NCI-H146 treated with DMSO at 0.1 percent for 48 hours (cell line): ENCODE measurements at regions not wholly inside any gene's neighbourhood (a gene's known extent, or its start where the extent isn't known, plus 50 kb on each side); places are given as distances from the start of the nearest gene placed in this dataset.

Experiments used
- DNase-seq: peaks from one replicate; lab custom pipeline; 2025; ENCODE audit not compliant: unreplicated experiment; lab: John Stamatoyannopoulos, UW

- DNase-seq = no peak
Observed at GRCh38 chr12:32043928-32044549, 62.6 kb upstream of the BICD1 start.

GRCh38 chr12:32047357-32048212 lies 59.1 kb upstream of the BICD1 start:
- DNase-seq = peak; percentile 46

- no peak for DNase-seq
Observed at GRCh38 chr12:32048791-32049190, 57.9 kb upstream of the BICD1 start.

- peak; percentile 10 for DNase-seq
Observed at GRCh38 chr12:32049956-32050355, 56.7 kb upstream of the BICD1 start.

- DNase-seq = no peak
Observed at GRCh38 chr12:32051511-32052211, 55.0 kb upstream of the BICD1 start.

GRCh38 chr12:32052212-32052713 lies 54.4 kb upstream of the BICD1 start:
- no peak for DNase-seq

- DNase-seq = no peak
Observed at GRCh38 chr12:32053881-32054624, 52.6 kb upstream of the BICD1 start.
